ENCODE measurements at regions not wholly inside any gene's neighbourhood (a gene's known extent, or its start where the extent isn't known, plus 50 kb on each side); places are given as distances from the start of the nearest gene placed in this dataset.
A peak's percentile ranks its signal among the peaks of the same experiment; 100 is the strongest.

- DNase-seq, result no peak
These were observed 92.3 kb upstream of the RTL6 start for GRCh38 chr22:44590291-44590690.

GRCh38 chr22:44589831-44590230 lies 91.8 kb upstream of the RTL6 start:
- no peak for DNase-seq

GRCh38 chr22:44588348-44588747 lies 90.3 kb upstream of the RTL6 start:
- no peak for DNase-seq

- no peak for DNase-seq
These were observed 89.8 kb upstream of the RTL6 start for GRCh38 chr22:44587737-44588310.

GRCh38 chr22:44586999-44587736 lies 89.1 kb upstream of the RTL6 start:
- DNase-seq, result peak; percentile 78

GRCh38 chr22:44586351-44586990 lies 88.4 kb upstream of the RTL6 start:
- DNase-seq, result no peak

- DNase-seq, result no peak
These were observed 87.7 kb upstream of the RTL6 start for GRCh38 chr22:44585559-44586350.

- no peak for DNase-seq
These were observed 86.3 kb upstream of the RTL6 start for GRCh38 chr22:44584256-44584902.

GRCh38 chr22:44583854-44584253 lies 85.8 kb upstream of the RTL6 start:
- DNase-seq, result no peak

GRCh38 chr22:44583061-44583760 lies 85.2 kb upstream of the RTL6 start:
- DNase-seq, result no peak

GRCh38 chr22:44582016-44582415 lies 84.0 kb upstream of the RTL6 start:
- no peak for DNase-seq

- DNase-seq, result no peak
These were observed 83.0 kb upstream of the RTL6 start for GRCh38 chr22:44581096-44581435.

GRCh38 chr22:44580176-44581095 lies 82.4 kb upstream of the RTL6 start:
- no peak for DNase-seq

- DNase-seq, result no peak
These were observed 80.6 kb upstream of the RTL6 start for GRCh38 chr22:44578516-44579230.

GRCh38 chr22:44578110-44578457 lies 80.1 kb upstream of the RTL6 start:
- DNase-seq, result no peak

GRCh38 chr22:44577391-44578109 lies 79.5 kb upstream of the RTL6 start:
- DNase-seq, result no peak

- no peak for DNase-seq
These were observed 78.6 kb upstream of the RTL6 start for GRCh38 chr22:44576311-44577260.

- DNase-seq, result no peak
These were observed 77.6 kb upstream of the RTL6 start for GRCh38 chr22:44575381-44576268.
